ENCODE measurements at regions not wholly inside any gene's neighbourhood (a gene's known extent, or its start where the extent isn't known, plus 50 kb on each side); places are given as distances from the start of the nearest gene placed in this dataset.

GRCh38 chr5:142461028-142461590, 136.3 kb upstream of the SPRY4 start:
- peaks cover 2% of the 10 kb centered on the region; the same call in 1 of the 3 replicates for H3K4me1 Mint-ChIP-seq
- Histone ChIP-seq H3K36me3 (ENCODE audit: insufficient read depth) (no peaks in the 10 kb centered on the region), H3K79me2 (replicated peaks; ENCODE audit: insufficient read depth) (no peaks in the 10 kb centered on the region), H3K27me3 (ENCODE audit: insufficient read depth) (no peaks in the 10 kb centered on the region), H3K27ac (ENCODE audit: low read depth) (no peak overlapping the region), H3K4me1 (ENCODE audit: insufficient read depth) (0 out of 2 replicates have a peak, but pooled peaks cover 3% of the 10 kb centered on the region), H2AFZ (no peak overlapping the region), H3K9me2 (ENCODE audit: insufficient read depth) (no peaks in the 10 kb centered on the region), H3K4me3 (no peak overlapping the region), H3K4me2 (no peak overlapping the region), H4K20me1 (replicated peaks; ENCODE audit: insufficient read depth) (no peaks in the 10 kb centered on the region), H3F3A (replicated peaks; ENCODE audit: low read depth) (no peaks in the 10 kb centered on the region)
- peaks cover 1% of the 10 kb centered on the region for H3K27me3 Mint-ChIP-seq (ENCODE audit: insufficient read depth, low read depth, poor library complexity)
- no peak overlapping the region for H3K27ac Mint-ChIP-seq
- H3K9me3 Mint-ChIP-seq, result peaks cover 5% of the 10 kb centered on the region; the same call in 1 of the 3 replicates
- TF ChIP-seq ETS1 (IDR thresholded peaks at IDR 0.05), result no peak
- no peak for TF ChIP-seq CREB1 (CRISPR knock-in tag; IDR thresholded peaks at IDR 0.05; ENCODE audit: low read depth)
- no peak for TF ChIP-seq ZNF462 (CRISPR knock-in tag; IDR thresholded peaks at IDR 0.05)
- TF ChIP-seq NANOG (IDR thresholded peaks at IDR 0.05; ENCODE audit: borderline replicate concordance), result no peak
- H3K36me3 Mint-ChIP-seq (ENCODE audit: low read depth), result peaks cover 15% of the 10 kb centered on the region; the same call in 2 of the 3 replicates
- no peak for DNase-seq (ENCODE audit: low spot score)
- H3K4me3 Mint-ChIP-seq, result no peak overlapping the region
- ATAC-seq, result no peak

- Mint-ChIP-seq H3K9me3 (peaks cover 5% of the 10 kb centered on the region; the same call in 1 of the 3 replicates), H3K4me3 (no peak overlapping the region), H3K4me1 (peaks cover 2% of the 10 kb centered on the region; the same call in 1 of the 3 replicates), H3K36me3 (ENCODE audit: low read depth) (peaks cover 18% of the 10 kb centered on the region; the same call in 2 of the 3 replicates), H3K27me3 (ENCODE audit: insufficient read depth, low read depth, poor library complexity) (peaks cover 1% of the 10 kb centered on the region), H3K27ac (no peak overlapping the region)
- peak; percentile 64 for TF ChIP-seq REST (IDR thresholded peaks at IDR 0.05; ENCODE audit: unreplicated experiment)
- TF ChIP-seq POLR2AphosphoS5 (IDR thresholded peaks at IDR 0.05; ENCODE audit: low read depth), result no peak
- no peak for ATAC-seq
- H3K79me2 ChIP-seq (replicated peaks; ENCODE audit: insufficient read depth), result no peaks in the 10 kb centered on the region
- no peaks in the 10 kb centered on the region for H3K9me2 ChIP-seq (ENCODE audit: insufficient read depth)
- H4K20me1 ChIP-seq (replicated peaks; ENCODE audit: insufficient read depth), result no peaks in the 10 kb centered on the region
- H3K4me3 ChIP-seq, result no peak overlapping the region
- no peak overlapping the region for H3K4me2 ChIP-seq
- H3F3A ChIP-seq (replicated peaks; ENCODE audit: low read depth), result no peaks in the 10 kb centered on the region
- H3K4me1 ChIP-seq (ENCODE audit: insufficient read depth), result 0 out of 2 replicates have a peak, but pooled peaks cover 3% of the 10 kb centered on the region
- no peak overlapping the region for H3K27ac ChIP-seq (ENCODE audit: low read depth)
- no peaks in the 10 kb centered on the region for H3K36me3 ChIP-seq (ENCODE audit: insufficient read depth)
- DNase-seq (ENCODE audit: low spot score), result no peak
- no peak overlapping the region for H2AFZ ChIP-seq
- H3K27me3 ChIP-seq (ENCODE audit: insufficient read depth), result no peaks in the 10 kb centered on the region
Observed at GRCh38 chr5:142459209-142459608, 134.4 kb upstream of the SPRY4 start.
